Liver (tissue), 3 donors: ENCODE measurements at regions not wholly inside any gene's neighbourhood (a gene's known extent, or its start where the extent isn't known, plus 50 kb on each side); places are given as distances from the start of the nearest gene placed in this dataset.

Experiments used
- EGR1 ChIP-seq, 2 donors: IDR thresholded peaks; 2 replicates each; pipeline ENCODE4 v1.6.1; 2016 to 2018; ENCODE audit warnings: antibody characterized with exemption in 2 of 2, low read depth in 2 of 2
- FOXA1 ChIP-seq: IDR thresholded peaks from 2 replicates; pipeline ENCODE4 v1.6.1; 2016; ENCODE audit warnings: antibody characterized with exemption
- GABPA ChIP-seq, 2 donors: IDR thresholded peaks in 1 of 2; conservative IDR thresholded peaks in 1 of 2; 2 replicates each; pipeline ENCODE4 v1.6.1; 2016; ENCODE audit warnings: antibody characterized with exemption in 2 of 2, mild to moderate bottlenecking in 1 of 2, moderate library complexity in 1 of 2
- HNF4G ChIP-seq: IDR thresholded peaks from 2 replicates; pipeline ENCODE4 v1.6.1; 2016; ENCODE audit warnings: antibody characterized with exemption
- JUND ChIP-seq, 2 donors: IDR thresholded peaks; 2 replicates each; pipeline ENCODE4 v1.6.1; 2016; ENCODE audit warnings: antibody characterized with exemption in 2 of 2
- MAX ChIP-seq: IDR thresholded peaks from 2 replicates; pipeline ENCODE4 v1.6.1; 2016; ENCODE audit warnings: antibody characterized with exemption
- RAD21 ChIP-seq, 2 donors: IDR thresholded peaks; 2 replicates each; pipeline ENCODE4 v1.6.1; 2016; ENCODE audit warnings: antibody characterized with exemption in 2 of 2, mild to moderate bottlenecking in 2 of 2
- REST ChIP-seq: IDR thresholded peaks from 2 replicates; pipeline ENCODE4 v1.6.1; 2016; ENCODE audit warnings: antibody characterized with exemption, mild to moderate bottlenecking
- YY1 ChIP-seq: IDR thresholded peaks from 2 replicates; pipeline ENCODE4 v1.6.1; 2016; ENCODE audit warnings: antibody characterized with exemption, mild to moderate bottlenecking
- ZBTB33 ChIP-seq: IDR thresholded peaks from 2 replicates; pipeline ENCODE4 v1.6.1; 2016; ENCODE audit warnings: antibody characterized with exemption
- TF ChIP-seq, protein P1 (sequence below): fragments of 150-350 bp; IDR thresholded peaks from 2 replicates; pipeline ENCODE4 v1.5.1; 2017; ENCODE audit warnings: improper control_type of control experiment, low read depth, low read length; ENCODE audit not compliant: missing input control
- donor health status: healthy.
- donor health status: healthy.

GRCh38 chr2:133988316-133988891 is 265.5 kb upstream of the MGAT5 start:
- no peak for TF ChIP-seq RAD21 (IDR thresholded peaks at IDR 0.05)
- no peak for TF ChIP-seq GABPA (IDR thresholded peaks at IDR 0.05 in 1 of 2, conservative IDR thresholded peaks at IDR 0.05 in 1 of 2)
- TF ChIP-seq, protein P1, sequence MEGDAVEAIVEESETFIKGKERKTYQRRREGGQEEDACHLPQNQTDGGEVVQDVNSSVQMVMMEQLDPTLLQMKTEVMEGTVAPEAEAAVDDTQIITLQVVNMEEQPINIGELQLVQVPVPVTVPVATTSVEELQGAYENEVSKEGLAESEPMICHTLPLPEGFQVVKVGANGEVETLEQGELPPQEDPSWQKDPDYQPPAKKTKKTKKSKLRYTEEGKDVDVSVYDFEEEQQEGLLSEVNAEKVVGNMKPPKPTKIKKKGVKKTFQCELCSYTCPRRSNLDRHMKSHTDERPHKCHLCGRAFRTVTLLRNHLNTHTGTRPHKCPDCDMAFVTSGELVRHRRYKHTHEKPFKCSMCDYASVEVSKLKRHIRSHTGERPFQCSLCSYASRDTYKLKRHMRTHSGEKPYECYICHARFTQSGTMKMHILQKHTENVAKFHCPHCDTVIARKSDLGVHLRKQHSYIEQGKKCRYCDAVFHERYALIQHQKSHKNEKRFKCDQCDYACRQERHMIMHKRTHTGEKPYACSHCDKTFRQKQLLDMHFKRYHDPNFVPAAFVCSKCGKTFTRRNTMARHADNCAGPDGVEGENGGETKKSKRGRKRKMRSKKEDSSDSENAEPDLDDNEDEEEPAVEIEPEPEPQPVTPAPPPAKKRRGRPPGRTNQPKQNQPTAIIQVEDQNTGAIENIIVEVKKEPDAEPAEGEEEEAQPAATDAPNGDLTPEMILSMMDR: no peak
- TF ChIP-seq YY1: no peak
- TF ChIP-seq EGR1 (IDR thresholded peaks at IDR 0.05; ENCODE audit: low read depth in 2 of 2): no peak
- TF ChIP-seq JUND (IDR thresholded peaks at IDR 0.05): no peak
- TF ChIP-seq HNF4G: no peak
- no peak for TF ChIP-seq FOXA1
- no peak for TF ChIP-seq REST
- TF ChIP-seq ZBTB33: no peak
- TF ChIP-seq MAX: no peak
